Astrocyte (in vitro differentiated cells and primary cell): ENCODE measurements at regions not wholly inside any gene's neighbourhood (a gene's known extent, or its start where the extent isn't known, plus 50 kb on each side); places are given as distances from the start of the nearest gene placed in this dataset.

Experiments
- DNase-seq: peaks from one replicate; pipeline ENCODE4 v3.0.0-alpha.2; 2010; ENCODE audit warnings: low read depth
- FAIRE-seq: peaks from 2 replicates; lab custom pipeline; 2011; peaks lifted over from hg19 to GRCh38; lab: Jason Lieb, UNC
- H2AFZ ChIP-seq: 2 replicates; pipeline ENCODE4 v1.6.0; 2012; ENCODE audit warnings: low read depth, low read length, inconsistent platforms
- H3K27ac ChIP-seq: 2 replicates; pipeline ENCODE4 v1.5.1; 2011; ENCODE audit warnings: low read depth, low read length, inconsistent platforms
- H3K27me3 ChIP-seq: 2 replicates; pipeline ENCODE4 v1.6.0; 2011; ENCODE audit warnings: low read length, inconsistent platforms; ENCODE audit not compliant: insufficient read depth
- H3K36me3 ChIP-seq: 2 replicates; pipeline ENCODE4 v1.5.1; 2011; ENCODE audit warnings: low read length, inconsistent platforms; ENCODE audit not compliant: insufficient read depth
- H3K4me1 ChIP-seq: 2 replicates; pipeline ENCODE4 v1.5.1; 2011; ENCODE audit warnings: low read length, inconsistent platforms; ENCODE audit not compliant: insufficient read depth
- H3K4me2 ChIP-seq: 2 replicates; pipeline ENCODE4 v1.6.0; 2012; ENCODE audit warnings: low read length, inconsistent platforms
- H3K4me3 ChIP-seq: 2 replicates; pipeline ENCODE4 v1.5.1; 2011; ENCODE audit warnings: low read depth, mild to moderate bottlenecking, low read length, inconsistent platforms; ENCODE audit not compliant: insufficient read depth
- H3K79me2 ChIP-seq: 2 replicates; pipeline ENCODE4 v1.6.0; 2012; ENCODE audit warnings: mild to moderate bottlenecking, low read length, inconsistent platforms; ENCODE audit not compliant: insufficient read depth
- H3K9ac ChIP-seq: 2 replicates; pipeline ENCODE4 v1.6.0; 2012; ENCODE audit warnings: mild to moderate bottlenecking, low read length, inconsistent platforms
- H3K9me3 ChIP-seq: 2 replicates; pipeline ENCODE4 v1.5.1; 2012; ENCODE audit warnings: low read depth, mild to moderate bottlenecking, low read length, inconsistent platforms; ENCODE audit not compliant: insufficient read depth
- H4K20me1 ChIP-seq: 2 replicates; pipeline ENCODE4 v1.6.0; 2012; ENCODE audit warnings: low read length, inconsistent platforms; ENCODE audit not compliant: insufficient read depth
- H3K27ac Mint-ChIP-seq: one replicate; pipeline ENCODE4 v1.8.0; 2021; ENCODE audit warnings: mild to moderate bottlenecking, mixed read lengths; ENCODE audit not compliant: unreplicated experiment
- H3K27me3 Mint-ChIP-seq: one replicate; pipeline ENCODE4 v1.8.0; 2021; ENCODE audit warnings: low read depth, mixed read lengths; ENCODE audit not compliant: unreplicated experiment
- H3K36me3 Mint-ChIP-seq: one replicate; pipeline ENCODE4 v1.8.0; 2021; ENCODE audit warnings: low read depth, mixed read lengths; ENCODE audit not compliant: unreplicated experiment
- H3K4me1 Mint-ChIP-seq: one replicate; pipeline ENCODE4 v1.8.0; 2021; ENCODE audit warnings: low read depth, mixed read lengths; ENCODE audit not compliant: unreplicated experiment
- H3K4me3 Mint-ChIP-seq: one replicate; pipeline ENCODE4 v1.8.0; 2021; ENCODE audit warnings: mild to moderate bottlenecking, moderate library complexity, mixed read lengths; ENCODE audit not compliant: unreplicated experiment
- H3K9me3 Mint-ChIP-seq: one replicate; pipeline ENCODE4 v1.8.0; 2021; ENCODE audit warnings: mild to moderate bottlenecking, mixed read lengths; ENCODE audit not compliant: unreplicated experiment
- CTCF ChIP-seq: IDR thresholded peaks from 2 replicates; pipeline ENCODE4 v1.5.1; 2011; ENCODE audit warnings: low read depth, mild to moderate bottlenecking, inconsistent platforms, low read length, moderate library complexity; ENCODE audit not compliant: insufficient read depth
- EZH2 ChIP-seq: IDR thresholded peaks from 2 replicates; pipeline ENCODE4 v1.6.1; 2012; ENCODE audit warnings: mild to moderate bottlenecking, low read length, inconsistent platforms; ENCODE audit not compliant: insufficient read depth

- Histone ChIP-seq H3K27ac (no peak overlapping the region), H2AFZ (no peak overlapping the region), H3K36me3 (no peaks in the 10 kb centered on the region), H3K9me3 (no peaks in the 10 kb centered on the region), H3K4me2 (no peak overlapping the region), H4K20me1 (no peaks in the 10 kb centered on the region), H3K79me2 (no peaks in the 10 kb centered on the region), H3K4me1 (no peaks in the 10 kb centered on the region), H3K27me3 (no peaks in the 10 kb centered on the region), H3K4me3 (no peak overlapping the region), H3K9ac (no peak overlapping the region)
- FAIRE-seq (no peak), DNase-seq (no peak)
- no peaks in the 10 kb centered on the region for H3K4me1 Mint-ChIP-seq
- no peaks in the 10 kb centered on the region for H3K36me3 Mint-ChIP-seq
- no peaks in the 10 kb centered on the region for H3K27me3 Mint-ChIP-seq
- no peak for TF ChIP-seq CTCF
- TF ChIP-seq EZH2, result no peak
- H3K9me3 Mint-ChIP-seq, result no peaks in the 10 kb centered on the region
- H3K4me3 Mint-ChIP-seq, result no peak overlapping the region
- H3K27ac Mint-ChIP-seq, result no peak overlapping the region
Observed at GRCh38 chr2:4528246-4528645, 824.9 kb downstream of the DCDC2C start.

- no peak overlapping the region for H3K4me2 ChIP-seq
- H3K36me3 Mint-ChIP-seq, result no peaks in the 10 kb centered on the region
- no peak overlapping the region for H3K4me3 Mint-ChIP-seq
- no peaks in the 10 kb centered on the region for H4K20me1 ChIP-seq
- no peaks in the 10 kb centered on the region for H3K9me3 Mint-ChIP-seq
- no peak for FAIRE-seq
- DNase-seq, result no peak
- no peak overlapping the region for H3K4me3 ChIP-seq
- no peak overlapping the region for H3K27ac ChIP-seq
- H3K4me1 Mint-ChIP-seq, result no peaks in the 10 kb centered on the region
- no peaks in the 10 kb centered on the region for H3K27me3 ChIP-seq
- H3K27ac Mint-ChIP-seq, result no peak overlapping the region
- H3K27me3 Mint-ChIP-seq, result no peaks in the 10 kb centered on the region
- H3K4me1 ChIP-seq, result no peaks in the 10 kb centered on the region
- no peak overlapping the region for H3K9ac ChIP-seq
- no peaks in the 10 kb centered on the region for H3K79me2 ChIP-seq
- H2AFZ ChIP-seq, result no peak overlapping the region
- no peak for TF ChIP-seq EZH2
- no peak for TF ChIP-seq CTCF
- no peaks in the 10 kb centered on the region for H3K9me3 ChIP-seq
- no peaks in the 10 kb centered on the region for H3K36me3 ChIP-seq
Observed at GRCh38 chr2:4528773-4529172, 825.4 kb downstream of the DCDC2C start.

- Mint-ChIP-seq H3K36me3 (no peaks in the 10 kb centered on the region), H3K27ac (no peak overlapping the region), H3K27me3 (no peaks in the 10 kb centered on the region), H3K9me3 (no peaks in the 10 kb centered on the region), H3K4me3 (no peak overlapping the region), H3K4me1 (no peaks in the 10 kb centered on the region)
- Histone ChIP-seq H4K20me1 (no peaks in the 10 kb centered on the region), H3K9me3 (no peaks in the 10 kb centered on the region), H3K4me2 (no peak overlapping the region), H3K36me3 (no peaks in the 10 kb centered on the region), H3K9ac (no peak overlapping the region), H3K4me1 (no peaks in the 10 kb centered on the region), H2AFZ (no peak overlapping the region), H3K4me3 (no peak overlapping the region), H3K27ac (no peak overlapping the region), H3K79me2 (no peaks in the 10 kb centered on the region), H3K27me3 (no peaks in the 10 kb centered on the region)
- FAIRE-seq (no peak), DNase-seq (no peak)
- TF ChIP-seq CTCF (no peak), EZH2 (no peak)
Observed at GRCh38 chr2:4529738-4530137, 826.4 kb downstream of the DCDC2C start.
